CD4-positive, alpha-beta T cell treated with Interleukin-17A for 1 hour (primary cell): ENCODE measurements at regions not wholly inside any gene's neighbourhood (a gene's known extent, or its start where the extent isn't known, plus 50 kb on each side); places are given as distances from the start of the nearest gene placed in this dataset.

Experiments
- DNase-seq: peaks from one replicate; pipeline ENCODE4 v3.0.0-alpha.2; 2020

DNA sequence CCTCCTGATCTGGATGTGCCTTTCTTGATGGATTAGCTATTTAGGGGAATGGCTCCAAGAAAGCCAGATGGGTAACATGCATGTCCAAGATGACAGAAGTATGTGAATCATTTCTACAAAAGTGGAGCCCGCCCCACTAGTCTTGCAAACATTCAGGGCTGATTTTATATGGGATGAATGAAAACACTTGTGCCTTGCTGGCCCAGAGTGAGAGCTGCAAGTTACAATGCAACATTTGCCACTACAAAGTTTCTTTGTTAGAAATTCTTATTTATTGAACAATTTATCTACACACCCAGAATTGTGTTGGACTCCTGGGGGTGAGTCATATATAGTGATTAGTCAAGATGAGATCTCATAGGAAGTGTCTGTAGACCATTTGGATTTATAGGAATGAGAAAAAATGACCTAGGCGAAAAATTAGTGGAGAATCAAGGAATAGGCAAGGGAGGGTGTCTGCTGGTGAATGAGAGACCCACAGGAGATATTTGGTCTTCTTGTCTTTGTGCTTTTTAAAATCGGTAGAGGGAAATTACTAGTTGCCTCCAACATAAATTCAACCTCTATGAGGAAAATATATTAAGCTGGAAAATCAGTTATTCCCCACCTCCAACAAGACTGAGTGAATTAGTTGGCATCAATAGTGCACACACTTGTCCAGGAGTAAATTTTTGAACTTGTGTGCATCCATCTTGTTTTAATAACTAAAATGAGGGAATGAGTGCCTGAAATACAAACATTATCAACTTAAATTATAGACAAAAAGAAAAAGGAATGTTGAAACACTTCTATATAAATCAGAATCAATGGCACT, 53.5 kb upstream of the DCBLD2 start:
- no peak for DNase-seq

GRCh38 chr3:98954242-98954641, 52.7 kb upstream of the DCBLD2 start:
- no peak for DNase-seq

DNA sequence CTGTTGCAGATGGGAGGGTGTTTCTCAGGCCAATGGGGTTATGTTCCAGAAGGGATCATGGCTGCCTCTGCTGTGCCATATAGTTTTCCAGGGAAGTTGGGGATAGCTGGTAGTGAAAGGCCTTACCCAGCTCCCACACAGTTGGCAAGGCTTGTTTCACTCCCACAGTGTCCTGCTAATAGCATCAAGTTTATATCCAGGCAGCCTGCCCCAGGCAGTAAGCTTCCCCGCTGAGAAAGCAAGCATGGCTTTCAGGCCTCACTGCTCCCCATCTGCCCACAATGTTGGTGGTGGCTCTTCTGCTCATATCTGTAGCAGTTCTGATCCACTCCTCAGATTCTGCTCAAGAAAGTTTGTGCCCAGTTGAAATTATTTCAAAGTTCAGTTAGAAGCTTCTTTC, 50.9 kb upstream of the DCBLD2 start:
- no peak for DNase-seq
